ENCODE measurements at regions not wholly inside any gene's neighbourhood (a gene's known extent, or its start where the extent isn't known, plus 50 kb on each side); places are given as distances from the start of the nearest gene placed in this dataset.
A peak's percentile ranks its signal among the peaks of the same experiment; 100 is the strongest.

GRCh38 chr14:22131749-22132476, 457.1 kb downstream of the DAD1 start:
- Histone ChIP-seq H3K36me3 (ENCODE audit: control insufficient read depth in 1 of 2, insufficient read depth in 2 of 2, low read length in 2 of 2) (no peaks in the 10 kb centered on the region), H3K79me2 (ENCODE audit: insufficient read depth, low read length) (no peaks in the 10 kb centered on the region), H2AFZ (ENCODE audit: low read depth, low read length, poor library complexity, severe bottlenecking) (peak overlapping the region; percentile 37), H3K4me1 (ENCODE audit: control insufficient read depth in 1 of 2, insufficient read depth in 2 of 2, low read length in 2 of 2) (no peaks in the 10 kb centered on the region), H3K4me2 (ENCODE audit: low read length) (no peak overlapping the region), H3K9me2 (ENCODE audit: insufficient read depth) (no peaks in the 10 kb centered on the region), H3K9ac (ENCODE audit: low read length) (no peak overlapping the region), H3K27me3 (ENCODE audit: insufficient read depth, low read length) (no peaks in the 10 kb centered on the region), H3K9me3 (ENCODE audit: control insufficient read depth in 1 of 2, insufficient read depth in 1 of 2, low read depth in 1 of 2, low read length in 2 of 2) (0 out of 4 replicates have a peak, but pooled peaks cover 0 to 5% of the 10 kb centered on the region in 2 experiments), H3K4me3 (replicated peaks in 1 of 2; ENCODE audit: low read depth in 1 of 2, low read length in 2 of 2) (no peak overlapping the region), H3K27ac (ENCODE audit: low read depth, low read length) (no peak overlapping the region), H4K20me1 (ENCODE audit: insufficient read depth) (no peaks in the 10 kb centered on the region)
- intact Hi-C loops (cut with micrococcal nuclease) = no loop called here
- DNase-seq (ENCODE audit: low read depth, low spot score) (no peak), ATAC-seq (peak; percentile 38; the same call in 1 of the 2 replicates)
- POLR2A ChIA-PET = no interaction called here
- no TSS peak for BruUV-seq (replicated peaks)
- no peak for TF ChIP-seq REST (IDR thresholded peaks at IDR 0.05; ENCODE audit: low read depth)
- TF ChIP-seq, protein P1, sequence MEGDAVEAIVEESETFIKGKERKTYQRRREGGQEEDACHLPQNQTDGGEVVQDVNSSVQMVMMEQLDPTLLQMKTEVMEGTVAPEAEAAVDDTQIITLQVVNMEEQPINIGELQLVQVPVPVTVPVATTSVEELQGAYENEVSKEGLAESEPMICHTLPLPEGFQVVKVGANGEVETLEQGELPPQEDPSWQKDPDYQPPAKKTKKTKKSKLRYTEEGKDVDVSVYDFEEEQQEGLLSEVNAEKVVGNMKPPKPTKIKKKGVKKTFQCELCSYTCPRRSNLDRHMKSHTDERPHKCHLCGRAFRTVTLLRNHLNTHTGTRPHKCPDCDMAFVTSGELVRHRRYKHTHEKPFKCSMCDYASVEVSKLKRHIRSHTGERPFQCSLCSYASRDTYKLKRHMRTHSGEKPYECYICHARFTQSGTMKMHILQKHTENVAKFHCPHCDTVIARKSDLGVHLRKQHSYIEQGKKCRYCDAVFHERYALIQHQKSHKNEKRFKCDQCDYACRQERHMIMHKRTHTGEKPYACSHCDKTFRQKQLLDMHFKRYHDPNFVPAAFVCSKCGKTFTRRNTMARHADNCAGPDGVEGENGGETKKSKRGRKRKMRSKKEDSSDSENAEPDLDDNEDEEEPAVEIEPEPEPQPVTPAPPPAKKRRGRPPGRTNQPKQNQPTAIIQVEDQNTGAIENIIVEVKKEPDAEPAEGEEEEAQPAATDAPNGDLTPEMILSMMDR (IDR thresholded peaks at IDR 0.05 in 2 of 3, conservative IDR thresholded peaks at IDR 0.05 in 1 of 3; ENCODE audit: borderline replicate concordance in 1 of 3, insufficient read depth in 1 of 3, low read depth in 2 of 3, low read length in 2 of 3) = peak in 2 of 3 experiments; percentile 71 to 76; a peak in 4 of 6 replicates
- RAD21 ChIA-PET (ENCODE audit: low non-redundant PET in 1 of 2, low total read pairs in 2 of 2, uncharacterized antibody in 2 of 2, unreplicated experiment in 2 of 2) = no interaction called here
- CTCF ChIA-PET = interaction anchor here (1.0 to 1.4 kb wide), 4 partner anchors 9 to 214 kb away, joined by 3 to 5 read pairs (median 4); no protein-coding TSS in a partner anchor
